Neural cell (in vitro differentiated cells): ENCODE measurements at regions not wholly inside any gene's neighbourhood (a gene's known extent, or its start where the extent isn't known, plus 50 kb on each side); places are given as distances from the start of the nearest gene placed in this dataset.

Experiments used
- H2AFZ ChIP-seq: fragments of 200-600, 300-800 bp; sonication (generic), shearing (Covaris generic); 2 replicates; pipeline ENCODE4 v1.6.0; 2014; ENCODE audit warnings: low read depth, mild to moderate bottlenecking, antibody characterized with exemption, low read length, moderate library complexity
- H3F3A ChIP-seq: fragments of 200-600 bp; shearing (Covaris generic); 2 replicates; pipeline ENCODE4 v1.6.1; 2016; ENCODE audit warnings: mild to moderate bottlenecking, moderate library complexity, mixed read lengths, antibody characterized with exemption, low read length; ENCODE audit not compliant: insufficient read depth, poor library complexity, severe bottlenecking
- H3K27ac ChIP-seq: fragments of 200-600, 300-800 bp; sonication (generic), shearing (Covaris generic); 2 replicates; pipeline ENCODE4 v1.5.1; 2014; ENCODE audit warnings: mild to moderate bottlenecking, low read length, moderate library complexity
- H3K27me3 ChIP-seq: fragments of 300-800, 200-600 bp; sonication (generic), shearing (Covaris generic); 2 replicates; pipeline ENCODE4 v1.6.0; 2014; ENCODE audit warnings: mild to moderate bottlenecking, low read depth, low read length, moderate library complexity; ENCODE audit not compliant: insufficient read depth
- H3K36me3 ChIP-seq: fragments of 300-800, 200-600 bp; sonication (generic), shearing (Covaris generic); 2 replicates; pipeline ENCODE4 v1.5.1; 2014; ENCODE audit warnings: mild to moderate bottlenecking, antibody characterized with exemption, low read length, moderate library complexity; ENCODE audit not compliant: insufficient read depth
- H3K4me2 ChIP-seq: fragments of 300-800, 200-600 bp; sonication (generic), shearing (Covaris generic); 2 replicates; pipeline ENCODE4 v1.6.0; 2014; ENCODE audit warnings: mild to moderate bottlenecking, low read length
- H3K4me3 ChIP-seq: fragments of 300-800, 200-600 bp; sonication (generic), shearing (Covaris generic); 2 replicates; pipeline ENCODE4 v1.5.1; 2014; ENCODE audit warnings: mild to moderate bottlenecking, low read length, moderate library complexity
- H3K79me2 ChIP-seq: fragments of 200-600 bp; shearing (Covaris generic); replicated peaks from 2 replicates; pipeline ENCODE4 v1.6.0; 2014; ENCODE audit warnings: mild to moderate bottlenecking, low read length, moderate library complexity; ENCODE audit not compliant: insufficient read depth
- H3K9ac ChIP-seq: fragments of 300-800, 200-600 bp; sonication (generic), shearing (Covaris generic); 2 replicates; pipeline ENCODE4 v1.6.1; 2016; ENCODE audit warnings: mild to moderate bottlenecking, low read length, mixed read lengths
- H3K9me2 ChIP-seq: fragments of 200-600 bp; shearing (Covaris generic); 2 replicates; pipeline ENCODE4 v1.6.1; 2016; ENCODE audit warnings: mild to moderate bottlenecking, low read length, mixed read lengths; ENCODE audit not compliant: insufficient read depth
- H3K9me3 ChIP-seq: fragments of 200-600, 300-800 bp; sonication (generic), shearing (Covaris generic); 2 replicates; pipeline ENCODE4 v1.6.1; 2016; ENCODE audit warnings: mild to moderate bottlenecking, mixed run types, low read length, moderate library complexity, mixed read lengths
- H4K20me1 ChIP-seq: fragments of 200-600 bp; shearing (Covaris generic); 2 replicates; pipeline ENCODE4 v1.6.1; 2016; ENCODE audit warnings: mild to moderate bottlenecking, mixed run types; ENCODE audit not compliant: insufficient read depth
- EP300 ChIP-seq: fragments of 450-650 bp; conservative IDR thresholded peaks from 2 replicates; pipeline ENCODE4 v1.6.1; 2014; ENCODE audit warnings: antibody characterized with exemption, mild to moderate bottlenecking, moderate library complexity; ENCODE audit not compliant: poor library complexity, severe bottlenecking
- EZH2 ChIP-seq: fragments of 200-600, 300-800 bp; shearing (Covaris generic), sonication (generic); IDR thresholded peaks from 2 replicates; pipeline ENCODE4 v1.6.1; 2014; ENCODE audit warnings: antibody characterized with exemption, low read length, borderline replicate concordance, mild to moderate bottlenecking; ENCODE audit not compliant: insufficient read depth, poor library complexity, severe bottlenecking
- MXI1 ChIP-seq: fragments of 450-650 bp; conservative IDR thresholded peaks from 2 replicates; pipeline ENCODE4 v1.6.1; 2014; ENCODE audit warnings: antibody characterized with exemption, mild to moderate bottlenecking; ENCODE audit not compliant: poor library complexity, severe bottlenecking
- POLR2AphosphoS5 ChIP-seq: IDR thresholded peaks from 2 replicates; pipeline ENCODE4 v1.6.1; 2012
- RAD21 ChIP-seq: fragments of 450-650 bp; conservative IDR thresholded peaks from 2 replicates; pipeline ENCODE4 v1.6.1; 2014; ENCODE audit warnings: antibody characterized with exemption, mild to moderate bottlenecking, moderate library complexity
- SMC3 ChIP-seq: fragments of 450-650 bp; conservative IDR thresholded peaks from 2 replicates; pipeline ENCODE4 v1.6.1; 2014; ENCODE audit warnings: antibody characterized with exemption, mild to moderate bottlenecking, moderate library complexity; ENCODE audit not compliant: poor library complexity
- TAF1 ChIP-seq: IDR thresholded peaks from 2 replicates; pipeline ENCODE4 v1.6.1; 2012; ENCODE audit warnings: low read depth
- TF ChIP-seq, protein P1 (sequence below): IDR thresholded peaks from 2 replicates; pipeline ENCODE4 v1.6.1; 2012; ENCODE audit warnings: borderline replicate concordance
- TF ChIP-seq, protein P2 (sequence below): fragments of 450-650 bp; IDR thresholded peaks from 2 replicates; pipeline ENCODE4 v1.5.1; 2014; ENCODE audit warnings: antibody characterized with exemption, mild to moderate bottlenecking, moderate library complexity; ENCODE audit not compliant: poor library complexity, severe bottlenecking

DNA sequence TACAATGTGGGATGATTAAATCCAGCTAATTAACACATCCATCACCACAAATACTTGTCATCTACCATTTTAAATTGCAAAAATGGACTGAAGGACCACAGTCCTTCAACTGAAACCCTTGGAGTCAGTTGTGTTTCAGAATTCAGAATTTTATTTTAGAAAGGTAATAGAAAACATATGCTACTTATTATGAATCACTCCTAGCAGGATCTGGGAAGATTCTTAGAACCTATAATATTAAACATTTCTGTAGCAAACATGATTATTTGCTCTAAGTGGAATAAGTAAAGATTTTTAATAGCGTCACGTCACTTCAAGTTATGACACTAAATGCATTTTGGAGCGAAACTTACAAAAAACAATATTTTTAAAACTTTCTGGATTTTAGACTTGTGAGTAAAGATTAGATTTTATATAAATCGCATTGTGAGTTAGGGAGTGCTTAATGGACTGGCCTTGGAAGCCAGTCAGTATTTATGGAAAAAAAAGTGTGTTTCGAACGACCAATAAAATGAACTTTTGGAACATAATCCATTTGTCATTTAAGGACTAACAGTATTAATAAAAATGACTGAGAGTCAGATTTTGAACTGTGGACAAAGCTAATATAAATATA, 71.8 kb upstream of the PHACTR2 start:
- no peaks in the 10 kb centered on the region for H3F3A ChIP-seq
- H3K9ac ChIP-seq: no peak overlapping the region
- TF ChIP-seq EP300 (no peak), TAF1 (no peak), MXI1 (no peak), RAD21 (no peak), SMC3 (no peak), POLR2AphosphoS5 (no peak), EZH2 (no peak)
- TF ChIP-seq, protein P1, sequence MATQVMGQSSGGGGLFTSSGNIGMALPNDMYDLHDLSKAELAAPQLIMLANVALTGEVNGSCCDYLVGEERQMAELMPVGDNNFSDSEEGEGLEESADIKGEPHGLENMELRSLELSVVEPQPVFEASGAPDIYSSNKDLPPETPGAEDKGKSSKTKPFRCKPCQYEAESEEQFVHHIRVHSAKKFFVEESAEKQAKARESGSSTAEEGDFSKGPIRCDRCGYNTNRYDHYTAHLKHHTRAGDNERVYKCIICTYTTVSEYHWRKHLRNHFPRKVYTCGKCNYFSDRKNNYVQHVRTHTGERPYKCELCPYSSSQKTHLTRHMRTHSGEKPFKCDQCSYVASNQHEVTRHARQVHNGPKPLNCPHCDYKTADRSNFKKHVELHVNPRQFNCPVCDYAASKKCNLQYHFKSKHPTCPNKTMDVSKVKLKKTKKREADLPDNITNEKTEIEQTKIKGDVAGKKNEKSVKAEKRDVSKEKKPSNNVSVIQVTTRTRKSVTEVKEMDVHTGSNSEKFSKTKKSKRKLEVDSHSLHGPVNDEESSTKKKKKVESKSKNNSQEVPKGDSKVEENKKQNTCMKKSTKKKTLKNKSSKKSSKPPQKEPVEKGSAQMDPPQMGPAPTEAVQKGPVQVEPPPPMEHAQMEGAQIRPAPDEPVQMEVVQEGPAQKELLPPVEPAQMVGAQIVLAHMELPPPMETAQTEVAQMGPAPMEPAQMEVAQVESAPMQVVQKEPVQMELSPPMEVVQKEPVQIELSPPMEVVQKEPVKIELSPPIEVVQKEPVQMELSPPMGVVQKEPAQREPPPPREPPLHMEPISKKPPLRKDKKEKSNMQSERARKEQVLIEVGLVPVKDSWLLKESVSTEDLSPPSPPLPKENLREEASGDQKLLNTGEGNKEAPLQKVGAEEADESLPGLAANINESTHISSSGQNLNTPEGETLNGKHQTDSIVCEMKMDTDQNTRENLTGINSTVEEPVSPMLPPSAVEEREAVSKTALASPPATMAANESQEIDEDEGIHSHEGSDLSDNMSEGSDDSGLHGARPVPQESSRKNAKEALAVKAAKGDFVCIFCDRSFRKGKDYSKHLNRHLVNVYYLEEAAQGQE: no peak
- TF ChIP-seq, protein P2, sequence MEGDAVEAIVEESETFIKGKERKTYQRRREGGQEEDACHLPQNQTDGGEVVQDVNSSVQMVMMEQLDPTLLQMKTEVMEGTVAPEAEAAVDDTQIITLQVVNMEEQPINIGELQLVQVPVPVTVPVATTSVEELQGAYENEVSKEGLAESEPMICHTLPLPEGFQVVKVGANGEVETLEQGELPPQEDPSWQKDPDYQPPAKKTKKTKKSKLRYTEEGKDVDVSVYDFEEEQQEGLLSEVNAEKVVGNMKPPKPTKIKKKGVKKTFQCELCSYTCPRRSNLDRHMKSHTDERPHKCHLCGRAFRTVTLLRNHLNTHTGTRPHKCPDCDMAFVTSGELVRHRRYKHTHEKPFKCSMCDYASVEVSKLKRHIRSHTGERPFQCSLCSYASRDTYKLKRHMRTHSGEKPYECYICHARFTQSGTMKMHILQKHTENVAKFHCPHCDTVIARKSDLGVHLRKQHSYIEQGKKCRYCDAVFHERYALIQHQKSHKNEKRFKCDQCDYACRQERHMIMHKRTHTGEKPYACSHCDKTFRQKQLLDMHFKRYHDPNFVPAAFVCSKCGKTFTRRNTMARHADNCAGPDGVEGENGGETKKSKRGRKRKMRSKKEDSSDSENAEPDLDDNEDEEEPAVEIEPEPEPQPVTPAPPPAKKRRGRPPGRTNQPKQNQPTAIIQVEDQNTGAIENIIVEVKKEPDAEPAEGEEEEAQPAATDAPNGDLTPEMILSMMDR: no peak
- H3K27ac ChIP-seq: no peak overlapping the region
- H3K27me3 ChIP-seq: no peaks in the 10 kb centered on the region
- no peaks in the 10 kb centered on the region for H3K36me3 ChIP-seq
- H3K79me2 ChIP-seq: no peaks in the 10 kb centered on the region
- no peaks in the 10 kb centered on the region for H4K20me1 ChIP-seq
- H3K9me2 ChIP-seq: no peaks in the 10 kb centered on the region
- H3K4me2 ChIP-seq: no peak overlapping the region
- no peak overlapping the region for H2AFZ ChIP-seq
- H3K9me3 ChIP-seq: no peaks in the 10 kb centered on the region
- H3K4me3 ChIP-seq: no peak overlapping the region

DNA sequence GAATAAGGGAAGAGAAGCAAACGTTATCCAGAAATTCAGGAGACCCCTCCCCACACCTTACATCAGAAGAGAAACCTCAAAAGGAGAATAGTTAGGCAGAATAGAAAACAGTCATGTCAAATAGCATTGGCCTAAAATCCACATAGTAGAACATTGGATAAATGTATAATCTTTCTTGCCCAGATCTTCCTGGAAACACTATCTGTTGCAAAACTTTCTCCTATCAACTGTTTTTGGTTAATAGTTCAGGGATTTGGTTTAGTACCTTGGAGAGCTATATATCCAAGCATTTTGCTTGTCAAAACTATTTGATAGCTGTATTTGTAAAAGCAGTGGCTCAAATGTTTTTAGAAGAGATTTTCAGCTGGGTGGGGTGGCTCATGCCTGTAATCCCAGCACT, 74.3 kb upstream of the PHACTR2 start:
- no peak overlapping the region for H2AFZ ChIP-seq
- H3K4me3 ChIP-seq: no peak overlapping the region
- H3K36me3 ChIP-seq: no peaks in the 10 kb centered on the region
- no peaks in the 10 kb centered on the region for H3K9me3 ChIP-seq
- H3K79me2 ChIP-seq: no peaks in the 10 kb centered on the region
- H3K9ac ChIP-seq: no peak overlapping the region
- H3K9me2 ChIP-seq: no peaks in the 10 kb centered on the region
- no peaks in the 10 kb centered on the region for H3K27me3 ChIP-seq
- H3K27ac ChIP-seq: no peak overlapping the region
- no peaks in the 10 kb centered on the region for H4K20me1 ChIP-seq
- no peaks in the 10 kb centered on the region for H3F3A ChIP-seq
- no peak overlapping the region for H3K4me2 ChIP-seq
- no peak for TF ChIP-seq SMC3
- no peak for TF ChIP-seq RAD21
- TF ChIP-seq EZH2: no peak
- TF ChIP-seq POLR2AphosphoS5: no peak
- TF ChIP-seq TAF1: no peak
- no peak for TF ChIP-seq EP300
- TF ChIP-seq, protein P1: no peak
- no peak for TF ChIP-seq MXI1
- TF ChIP-seq, protein P2: no peak
